Natural killer cell (primary cell): ENCODE measurements at regions not wholly inside any gene's neighbourhood (a gene's known extent, or its start where the extent isn't known, plus 50 kb on each side); places are given as distances from the start of the nearest gene placed in this dataset.

Experiments used
- ATAC-seq, 3 donors: fragments of 150-1000 bp in 2 of 3; fragments of 200-7000 bp in 1 of 3; cut with Tn5 transposase; 1 replicate in 1 of 3; 2 replicates in 2 of 3; pipeline ENCODE4 v1.10.0; 2021; ENCODE audit warnings: mild to moderate bottlenecking in 2 of 3, moderate library complexity in 2 of 3
- DNase-seq, 2 donors: peaks; one replicate each; pipeline versions ENCODE4 v3.0.0 to v3.0.0-alpha.2; 2013 to 2021; ENCODE audit warnings: mixed read lengths in 1 of 2
- H3K27ac ChIP-seq: one replicate; pipeline ENCODE4 v1.5.1; 2013; ENCODE audit warnings: mild to moderate bottlenecking, low read length
- H3K27me3 ChIP-seq: one replicate; pipeline ENCODE4 v1.6.1; 2013; ENCODE audit warnings: low read length; ENCODE audit not compliant: control insufficient read depth, insufficient read depth
- H3K36me3 ChIP-seq: one replicate; pipeline ENCODE4 v1.6.1; 2013; ENCODE audit warnings: low read length; ENCODE audit not compliant: control insufficient read depth, insufficient read depth
- H3K4me1 ChIP-seq: one replicate; pipeline ENCODE4 v1.6.1; 2013; ENCODE audit warnings: low read length; ENCODE audit not compliant: control insufficient read depth, insufficient read depth
- H3K4me3 ChIP-seq: one replicate; pipeline ENCODE4 v1.5.1; 2013; ENCODE audit warnings: low read length
- H3K9me3 ChIP-seq: one replicate; pipeline ENCODE4 v1.6.1; 2013; ENCODE audit warnings: low read length; ENCODE audit not compliant: control insufficient read depth, insufficient read depth
- H3K27ac Mint-ChIP-seq, 2 donors: one replicate each; pipeline ENCODE4 v1.8.0; 2022; ENCODE audit warnings: mild to moderate bottlenecking in 2 of 2, mixed read lengths in 2 of 2, moderate library complexity in 1 of 2
- H3K27me3 Mint-ChIP-seq, 2 donors: one replicate each; pipeline ENCODE4 v1.8.0; 2022; ENCODE audit warnings: low read depth in 2 of 2, mixed read lengths in 2 of 2
- H3K36me3 Mint-ChIP-seq: one replicate; pipeline ENCODE4 v1.8.0; 2022; ENCODE audit warnings: mixed read lengths
- H3K4me1 Mint-ChIP-seq, 2 donors: one replicate each; pipeline ENCODE4 v1.8.0; 2022; ENCODE audit warnings: mixed read lengths in 2 of 2
- H3K4me3 Mint-ChIP-seq: one replicate; pipeline ENCODE4 v1.8.0; 2022; ENCODE audit warnings: mild to moderate bottlenecking, moderate library complexity, mixed read lengths
- H3K9me3 Mint-ChIP-seq, 2 donors: one replicate each; pipeline ENCODE4 v1.8.0; 2022; ENCODE audit warnings: mixed read lengths in 2 of 2
- WGBS: methylation state at CpG from one replicate; pipeline ENCODE4 v1.1.7; 2013; ENCODE audit warnings: missing lambda C conversion rate; ENCODE audit not compliant: insufficient coverage; 5-methylcytosine and 5-hydroxymethylcytosine counted together
- intact Hi-C: fragments of 100-400 bp; cut with micrococcal nuclease; formaldehyde crosslinking; loops from one replicate; pipeline ENCODE4 v1.14.2; 2022
- TF ChIP-seq, protein P1 (sequence below): fragments of 200-600 bp; IDR thresholded peaks from one replicate; pipeline ENCODE4 v1.8.0; 2022; ENCODE audit warnings: antibody characterized with exemption

DNA sequence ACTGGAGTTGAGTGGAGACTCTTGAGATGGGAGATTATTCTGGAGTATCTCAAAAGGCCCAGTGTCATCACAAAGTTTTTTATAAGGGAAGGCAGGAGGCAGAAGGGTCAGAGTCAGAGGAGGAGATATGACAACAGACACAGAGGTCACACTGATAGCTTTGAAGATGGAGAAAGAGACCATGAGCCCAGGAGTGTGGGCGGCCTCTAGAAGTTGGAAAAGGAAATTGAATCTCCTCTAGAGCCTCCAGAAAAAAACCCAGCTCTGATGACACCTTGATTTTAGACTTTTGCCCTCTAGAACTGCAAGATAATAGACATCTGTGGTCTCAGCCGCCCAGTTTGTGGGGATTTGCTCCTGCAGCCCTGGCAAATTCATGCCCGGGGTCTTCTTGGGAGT, 64.8 kb upstream of the SPTLC1 start:
- Histone ChIP-seq H3K4me3 (no peak overlapping the region), H3K9me3 (no peaks in the 10 kb centered on the region), H3K4me1 (no peaks in the 10 kb centered on the region), H3K27me3 (no peaks in the 10 kb centered on the region), H3K36me3 (no peaks in the 10 kb centered on the region), H3K27ac (no peak overlapping the region)
- 89% methylated on average over 3 of the region's 3 CpGs for WGBS
- Mint-ChIP-seq H3K27ac (no peak overlapping the region), H3K4me3 (no peak overlapping the region), H3K27me3 (peaks cover 0 to 7% of the 10 kb centered on the region in 2 donors), H3K9me3 (no peaks in the 10 kb centered on the region), H3K36me3 (no peaks in the 10 kb centered on the region), H3K4me1 (no peaks in the 10 kb centered on the region)
- DNase-seq, result no peak
- intact Hi-C loops, result no loop called here
- no peak for ATAC-seq
- TF ChIP-seq, protein P1, sequence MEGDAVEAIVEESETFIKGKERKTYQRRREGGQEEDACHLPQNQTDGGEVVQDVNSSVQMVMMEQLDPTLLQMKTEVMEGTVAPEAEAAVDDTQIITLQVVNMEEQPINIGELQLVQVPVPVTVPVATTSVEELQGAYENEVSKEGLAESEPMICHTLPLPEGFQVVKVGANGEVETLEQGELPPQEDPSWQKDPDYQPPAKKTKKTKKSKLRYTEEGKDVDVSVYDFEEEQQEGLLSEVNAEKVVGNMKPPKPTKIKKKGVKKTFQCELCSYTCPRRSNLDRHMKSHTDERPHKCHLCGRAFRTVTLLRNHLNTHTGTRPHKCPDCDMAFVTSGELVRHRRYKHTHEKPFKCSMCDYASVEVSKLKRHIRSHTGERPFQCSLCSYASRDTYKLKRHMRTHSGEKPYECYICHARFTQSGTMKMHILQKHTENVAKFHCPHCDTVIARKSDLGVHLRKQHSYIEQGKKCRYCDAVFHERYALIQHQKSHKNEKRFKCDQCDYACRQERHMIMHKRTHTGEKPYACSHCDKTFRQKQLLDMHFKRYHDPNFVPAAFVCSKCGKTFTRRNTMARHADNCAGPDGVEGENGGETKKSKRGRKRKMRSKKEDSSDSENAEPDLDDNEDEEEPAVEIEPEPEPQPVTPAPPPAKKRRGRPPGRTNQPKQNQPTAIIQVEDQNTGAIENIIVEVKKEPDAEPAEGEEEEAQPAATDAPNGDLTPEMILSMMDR, result no peak

DNA sequence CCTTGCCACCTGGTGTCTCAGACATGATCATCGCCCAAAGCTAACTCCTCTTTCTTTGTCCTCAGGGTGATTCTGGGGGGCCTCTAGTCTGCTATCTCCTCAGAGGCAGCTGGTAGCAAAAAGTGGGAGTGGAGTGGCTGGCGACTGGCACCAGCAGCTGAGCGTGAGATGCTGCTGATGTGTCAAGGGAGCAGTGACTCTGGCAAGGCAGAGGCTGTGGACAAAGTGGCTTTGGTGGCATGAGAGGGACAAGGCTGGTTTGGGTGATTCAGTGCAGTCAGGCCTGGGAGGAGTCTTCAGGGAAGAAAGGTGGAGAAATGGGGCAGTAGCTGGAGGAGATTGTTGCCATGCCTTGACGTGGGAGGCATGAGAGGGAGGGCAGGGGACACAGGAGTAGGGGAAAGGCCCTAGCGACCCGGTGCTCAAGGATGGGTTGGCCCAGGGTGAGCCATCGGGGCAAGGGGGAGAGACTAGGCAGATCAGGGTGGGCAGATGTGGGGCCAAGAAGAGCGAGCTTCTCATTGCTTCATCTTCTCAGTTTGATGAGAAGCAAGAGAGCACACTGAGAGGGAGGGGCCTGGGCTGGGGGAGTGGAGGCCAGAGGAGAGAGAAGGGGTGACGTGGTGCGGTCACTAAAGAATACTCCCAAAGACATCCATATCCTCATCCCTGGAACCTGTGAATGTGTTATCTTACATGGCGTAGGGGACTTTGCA, 64.2 kb upstream of the SPTLC1 start:
- H3K36me3 ChIP-seq, result no peaks in the 10 kb centered on the region
- no peaks in the 10 kb centered on the region for H3K4me1 ChIP-seq
- H3K4me3 ChIP-seq, result no peak overlapping the region
- intact Hi-C loops, result no loop called here
- no peak for DNase-seq
- no peak overlapping the region for H3K27ac ChIP-seq
- Mint-ChIP-seq H3K4me3 (no peak overlapping the region), H3K27me3 (peaks cover 0 to 7% of the 10 kb centered on the region in 2 donors), H3K4me1 (no peaks in the 10 kb centered on the region), H3K27ac (no peak overlapping the region), H3K36me3 (no peaks in the 10 kb centered on the region), H3K9me3 (no peaks in the 10 kb centered on the region)
- no peaks in the 10 kb centered on the region for H3K27me3 ChIP-seq
- H3K9me3 ChIP-seq, result no peaks in the 10 kb centered on the region
- WGBS, result 88% methylated on average over 9 of the region's 11 CpGs
- ATAC-seq, result no peak
- TF ChIP-seq, protein P1, result no peak

DNA sequence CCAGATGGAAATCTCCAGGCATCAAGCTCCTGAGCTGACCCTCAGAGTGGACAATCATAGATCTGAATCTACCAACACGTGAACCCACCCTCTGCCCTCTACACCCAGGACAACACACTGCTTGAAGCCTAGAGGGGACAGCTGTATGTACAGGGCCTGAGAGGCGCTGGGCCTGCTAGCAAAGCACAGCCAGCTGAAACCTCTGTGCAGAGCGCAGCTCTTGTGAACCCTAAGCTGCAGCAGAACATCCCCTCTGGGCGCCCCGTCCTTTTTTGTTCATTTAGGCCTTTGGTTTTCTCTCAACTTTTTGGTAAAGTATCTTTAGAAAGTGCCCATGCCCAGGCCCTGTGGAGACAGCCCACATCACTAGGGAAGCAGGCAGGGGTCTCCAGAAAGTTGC, 62.4 kb upstream of the SPTLC1 start:
- Mint-ChIP-seq H3K9me3 (no peaks in the 10 kb centered on the region), H3K27ac (no peak overlapping the region), H3K36me3 (no peaks in the 10 kb centered on the region), H3K27me3 (peaks cover 0 to 3% of the 10 kb centered on the region in 2 donors), H3K4me1 (no peaks in the 10 kb centered on the region), H3K4me3 (no peak overlapping the region)
- 86% methylated on average over 5 of the region's 5 CpGs for WGBS
- DNase-seq (no peak), ATAC-seq (no peak)
- Histone ChIP-seq H3K36me3 (no peaks in the 10 kb centered on the region), H3K9me3 (no peaks in the 10 kb centered on the region), H3K4me3 (no peak overlapping the region), H3K27me3 (no peaks in the 10 kb centered on the region), H3K4me1 (no peaks in the 10 kb centered on the region), H3K27ac (no peak overlapping the region)
- TF ChIP-seq, protein P1, result no peak
- intact Hi-C loops, result no loop called here

DNA sequence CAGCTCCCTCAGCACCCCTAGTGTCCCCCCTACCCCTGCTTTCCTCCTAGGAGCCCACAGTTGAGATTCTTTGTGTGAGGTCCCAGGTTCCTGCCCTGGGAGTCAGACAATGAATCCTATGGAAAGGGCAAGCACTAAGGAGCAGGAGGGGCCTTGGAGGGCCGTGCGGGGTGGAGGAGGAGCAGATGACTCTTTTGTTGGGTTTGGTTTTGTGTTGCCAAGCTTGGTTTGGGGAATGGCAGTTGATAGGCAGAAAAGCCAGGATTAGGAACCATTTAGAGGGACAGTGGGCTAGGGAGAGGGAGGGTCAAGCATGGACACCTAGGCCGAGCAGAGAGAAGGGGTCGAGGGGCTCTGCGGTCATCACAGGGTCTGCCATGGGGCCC, 61.6 kb upstream of the SPTLC1 start:
- ATAC-seq, result no peak

More for the DNA sequence above, 61.6 kb upstream of the SPTLC1 start:
- no peaks in the 10 kb centered on the region for H3K9me3 Mint-ChIP-seq
- no peaks in the 10 kb centered on the region for H3K9me3 ChIP-seq
- TF ChIP-seq, protein P1, result no peak
- H3K36me3 Mint-ChIP-seq, result no peaks in the 10 kb centered on the region
- no peaks in the 10 kb centered on the region for H3K36me3 ChIP-seq
- no peak overlapping the region for H3K4me3 ChIP-seq
- intact Hi-C loops, result no loop called here
- no peak overlapping the region for H3K27ac ChIP-seq
- WGBS, result 90% methylated on average over 5 of the region's 5 CpGs
- H3K4me1 Mint-ChIP-seq, result no peaks in the 10 kb centered on the region
- H3K27me3 ChIP-seq, result no peaks in the 10 kb centered on the region
- H3K27ac Mint-ChIP-seq, result no peak overlapping the region
- H3K4me3 Mint-ChIP-seq, result no peak overlapping the region
- no peaks in the 10 kb centered on the region for H3K4me1 ChIP-seq
- H3K27me3 Mint-ChIP-seq, result peaks cover 0 to 3% of the 10 kb centered on the region in 2 donors
- no peak for DNase-seq
